GM12878 (cell line): ENCODE measurements at regions not wholly inside any gene's neighbourhood (a gene's known extent, or its start where the extent isn't known, plus 50 kb on each side); places are given as distances from the start of the nearest gene placed in this dataset.

Experiments used
- ATAC-seq: fragments of 200-7000 bp; cut with Tn5 transposase; 3 replicates; pipeline ENCODE4 v1.9.1; 2020; ENCODE audit warnings: mild to moderate bottlenecking, moderate library complexity
- BruUV-seq: library from RNA; stranded (reverse); fragments of 400-500 nt; replicated peaks from 2 replicates; lab custom pipeline; 2021; lab: Mats Ljungman, UMichigan
- CTCF ChIA-PET: fragments of 300-600 bp; sonication (Branson Sonifier 250); formaldehyde crosslinking; extraction: SDS; loops from one replicate; lab custom pipeline; 2021; ENCODE audit warnings: inconsistent platforms; lab: Yijun Ruan, JAX
- POLR2A ChIA-PET: fragments of 350-600 bp; formaldehyde crosslinking; extraction: SDS; loops from one replicate; lab custom pipeline; 2021; ENCODE audit warnings: inconsistent platforms; lab: Charles Lee
- RAD21 ChIA-PET: fragments of 300-600 bp; sonication (Branson Sonifier 250); formaldehyde crosslinking; loops from one replicate; lab custom pipeline; 2023; ENCODE audit warnings: antibody characterized with exemption; ENCODE audit not compliant: unreplicated experiment; lab: Charles Lee
- SMC1A ChIA-PET: fragments of 300-600 bp; sonication (Branson Sonifier 250); formaldehyde crosslinking; loops from one replicate; lab custom pipeline; 2023; ENCODE audit not compliant: unreplicated experiment, uncharacterized antibody; lab: Charles Lee
- DNase-seq: peaks from one replicate; pipeline ENCODE4 v3.0.0-alpha.2; 2011; ENCODE audit warnings: low read depth, low spot score
- FAIRE-seq: peaks from 3 replicates; lab custom pipeline; 2011; peaks lifted over from hg19 to GRCh38; lab: Jason Lieb, UNC
- H2AFZ ChIP-seq: 2 replicates; pipeline ENCODE4 v1.6.0; 2011; ENCODE audit warnings: low read depth, low read length, control low read depth; ENCODE audit not compliant: control insufficient read depth
- H3K27ac ChIP-seq: 2 replicates; pipeline ENCODE4 v1.5.1; 2011; ENCODE audit warnings: control low read depth; ENCODE audit not compliant: control insufficient read depth, insufficient read depth
- H3K27me3 ChIP-seq, 2 experiments: replicated peaks in 1 of 2; 2 replicates each; pipeline versions ENCODE4 v1.6.0 to v1.6.1; 2011; ENCODE audit warnings: low read length in 1 of 2; ENCODE audit not compliant: control insufficient read depth in 2 of 2, insufficient read depth in 2 of 2
- H3K36me3 ChIP-seq, 2 experiments: 2 replicates each; pipeline ENCODE4 v1.5.1; 2011; ENCODE audit warnings: low read length in 1 of 2; ENCODE audit not compliant: control insufficient read depth in 2 of 2, insufficient read depth in 2 of 2
- H3K4me1 ChIP-seq: 2 replicates; pipeline ENCODE4 v1.6.1; 2011; ENCODE audit warnings: mild to moderate bottlenecking, low read length, moderate library complexity, mixed read lengths; ENCODE audit not compliant: control insufficient read depth, insufficient read depth
- H3K4me2 ChIP-seq: 2 replicates; pipeline ENCODE4 v1.6.0; 2011; ENCODE audit warnings: control low read depth; ENCODE audit not compliant: control insufficient read depth, insufficient read depth
- H3K4me3 ChIP-seq: fragments of 200-600 bp; sonication (generic); 2 replicates; pipeline ENCODE4 v1.5.1; 2016
- H3K79me2 ChIP-seq: 2 replicates; pipeline ENCODE4 v1.6.0; 2011; ENCODE audit warnings: low read length; ENCODE audit not compliant: control insufficient read depth, insufficient read depth
- H3K9ac ChIP-seq: 2 replicates; pipeline ENCODE4 v1.8.0; 2011; ENCODE audit warnings: low read length, control low read depth, mixed read lengths; ENCODE audit not compliant: control insufficient read depth, insufficient read depth
- H3K9me3 ChIP-seq: replicated peaks from 3 replicates; pipeline ENCODE4 v1.5.1; 2011; ENCODE audit warnings: mild to moderate bottlenecking, low read length; ENCODE audit not compliant: control insufficient read depth, insufficient read depth
- H4K20me1 ChIP-seq: 2 replicates; pipeline ENCODE4 v1.6.0; 2011; ENCODE audit not compliant: control insufficient read depth, insufficient read depth
- CEBPB ChIP-seq, 2 experiments: fragments of 150-350 bp in 1 of 2; IDR thresholded peaks; 2 replicates each; pipeline ENCODE4 v1.6.1; 2012 to 2014; ENCODE audit warnings: low read depth in 2 of 2, low read length in 2 of 2, borderline replicate concordance in 1 of 2, inconsistent platforms in 1 of 2
- E2F4 ChIP-seq: IDR thresholded peaks from 2 replicates; pipeline ENCODE4 v1.6.1; 2012; ENCODE audit warnings: low read depth, low read length, improper control_type of control experiment
- E2F8 ChIP-seq: fragments of 450-650 bp; IDR thresholded peaks from 2 replicates; pipeline ENCODE4 v1.6.1; 2018; ENCODE audit warnings: mild to moderate bottlenecking, low read depth, moderate library complexity; ENCODE audit not compliant: partially characterized antibody
- GATAD2B ChIP-seq: fragments of 450-650 bp; conservative IDR thresholded peaks from 2 replicates; pipeline ENCODE4 v1.6.1; 2017; ENCODE audit warnings: low read depth, mild to moderate bottlenecking, moderate library complexity
- IKZF2 ChIP-seq, 2 experiments: fragments of 450-650 bp; IDR thresholded peaks; 2 replicates each; pipeline ENCODE4 v1.6.1; 2017; ENCODE audit warnings: mild to moderate bottlenecking in 2 of 2, moderate library complexity in 2 of 2
- MAX ChIP-seq: IDR thresholded peaks from 2 replicates; pipeline ENCODE4 v1.6.1; 2012; ENCODE audit warnings: low read depth, low read length, improper control_type of control experiment
- NFYB ChIP-seq: IDR thresholded peaks from 2 replicates; pipeline ENCODE4 v1.6.1; 2011; ENCODE audit warnings: low read depth, mild to moderate bottlenecking, low read length, improper control_type of control experiment, moderate library complexity; ENCODE audit not compliant: insufficient read depth
- PKNOX1 ChIP-seq: fragments of 450-650 bp; IDR thresholded peaks from 2 replicates; pipeline ENCODE4 v1.6.1; 2016; ENCODE audit warnings: mild to moderate bottlenecking
- POLR2AphosphoS5 ChIP-seq: IDR thresholded peaks from 2 replicates; pipeline ENCODE4 v1.6.1; 2011; ENCODE audit warnings: mild to moderate bottlenecking, low read length, inconsistent platforms
- TARDBP ChIP-seq: IDR thresholded peaks from 2 replicates; pipeline ENCODE4 v1.6.1; 2016; ENCODE audit warnings: borderline replicate concordance
- YBX1 ChIP-seq: fragments of 450-650 bp; IDR thresholded peaks from 2 replicates; pipeline ENCODE4 v1.6.1; 2016; ENCODE audit warnings: antibody characterized with exemption
- YY1 ChIP-seq: IDR thresholded peaks from 2 replicates; pipeline ENCODE4 v1.6.1; 2011; ENCODE audit warnings: low read depth, mild to moderate bottlenecking, low read length
- WGBS: methylation state at CpG from one replicate; pipeline ENCODE4 v1.1.6; 2016; ENCODE audit warnings: low lambda C conversion rate; ENCODE audit not compliant: insufficient replicate concordance, insufficient coverage; ENCODE audit errors: missing lambda C conversion rate; 5-methylcytosine and 5-hydroxymethylcytosine counted together
- in situ Hi-C: fragments of 300-500 bp; cut with MboI; formaldehyde crosslinking; loops from 9 replicates; pipeline ENCODE4 v1.14.3; 2018; ENCODE audit warnings: mixed read lengths
- intact Hi-C: fragments of 100-400 bp; cut with micrococcal nuclease; formaldehyde crosslinking; loops from one replicate; pipeline ENCODE4 v1.14.2; 2022; ENCODE audit not compliant: unreplicated experiment

GRCh38 chr2:147506889-147507288 is 337.9 kb upstream of the ACVR2A start:
- WGBS, result 74% methylated on average over 23 of the region's 27 CpGs
- H3K9me3 ChIP-seq, result no peaks in the 10 kb centered on the region; the same call in 1 of the 3 replicates
- in situ Hi-C loops, result no loop called here
- RAD21 ChIA-PET, result no interaction called here
- H3K4me1 ChIP-seq, result no peaks in the 10 kb centered on the region
- no peaks in the 10 kb centered on the region for H3K27me3 ChIP-seq
- H3K36me3 ChIP-seq, result no peaks in the 10 kb centered on the region
- DNase-seq (no peak), FAIRE-seq (no peak), ATAC-seq (no peak)
- H3K79me2 ChIP-seq, result no peaks in the 10 kb centered on the region
- no peak overlapping the region for H3K27ac ChIP-seq
- no peak overlapping the region for H3K9ac ChIP-seq
- no peak overlapping the region for H3K4me3 ChIP-seq
- H4K20me1 ChIP-seq, result no peaks in the 10 kb centered on the region
- CTCF ChIA-PET, result no interaction called here
- POLR2A ChIA-PET, result no interaction called here
- intact Hi-C loops, result no loop called here
- no peak overlapping the region for H2AFZ ChIP-seq
- no peak for TF ChIP-seq IKZF2 (IDR thresholded peaks at IDR 0.05)
- TF ChIP-seq YBX1, result no peak
- no peak for TF ChIP-seq E2F8
- TF ChIP-seq YY1, result no peak
- TF ChIP-seq, all 136 proteins: peak for 0
- no TSS peak for BruUV-seq
- SMC1A ChIA-PET, result no interaction called here
- H3K4me2 ChIP-seq, result no peak overlapping the region

- ChIA-PET CTCF (no interaction called here), SMC1A (no interaction called here), RAD21 (no interaction called here), POLR2A (no interaction called here)
- ATAC-seq, result no peak
- Histone ChIP-seq H3K4me3 (no peak overlapping the region), H3K4me2 (no peak overlapping the region), H3K36me3 (no peaks in the 10 kb centered on the region), H3K4me1 (no peaks in the 10 kb centered on the region), H3K27me3 (no peaks in the 10 kb centered on the region), H3K9me3 (no peaks in the 10 kb centered on the region; the same call in 1 of the 3 replicates), H2AFZ (no peak overlapping the region), H3K9ac (no peak overlapping the region), H3K79me2 (no peaks in the 10 kb centered on the region), H4K20me1 (no peaks in the 10 kb centered on the region), H3K27ac (no peak overlapping the region)
- no peak for FAIRE-seq
- WGBS, result 33% methylated on average over 3 of the region's 3 CpGs
- intact Hi-C loops, result no loop called here
- TF ChIP-seq CEBPB (IDR thresholded peaks at IDR 0.05; ENCODE audit: borderline replicate concordance in 1 of 2, low read depth in 2 of 2, low read length in 2 of 2) (no peak), TARDBP (no peak), E2F4 (no peak), POLR2AphosphoS5 (no peak), PKNOX1 (no peak), MAX (no peak), NFYB (no peak), GATAD2B (no peak)
- no TSS peak for BruUV-seq
- DNase-seq, result no peak
- in situ Hi-C loops, result no loop called here
These were observed 342.0 kb upstream of the ACVR2A start for GRCh38 chr2:147502711-147503290.
